Activated gamma-delta T cell treated with anti-CD3 and anti-CD28 coated beads, Interleukin-2, amount 50 U/mL, for 16 hours (primary cell): ENCODE measurements at regions not wholly inside any gene's neighbourhood (a gene's known extent, or its start where the extent isn't known, plus 50 kb on each side); places are given as distances from the start of the nearest gene placed in this dataset.

Source experiments
- DNase-seq: peaks from one replicate; pipeline ENCODE4 v3.0.0-alpha.2; 2020; ENCODE audit warnings: low read depth

- no peak for DNase-seq
These were observed 87.2 kb downstream of the CTAGE1 start for GRCh38 chr18:22330508-22330907.

GRCh38 chr18:22325396-22325795 lies 92.3 kb downstream of the CTAGE1 start:
- no peak for DNase-seq

- DNase-seq = no peak
These were observed 93.3 kb downstream of the CTAGE1 start for GRCh38 chr18:22324191-22325131.

- DNase-seq = no peak
These were observed 95.4 kb downstream of the CTAGE1 start for GRCh38 chr18:22322243-22322691.

GRCh38 chr18:22320771-22321170 lies 96.9 kb downstream of the CTAGE1 start:
- DNase-seq = no peak

GRCh38 chr18:22320155-22320554 lies 97.6 kb downstream of the CTAGE1 start:
- no peak for DNase-seq

- no peak for DNase-seq
These were observed 98.8 kb downstream of the CTAGE1 start for GRCh38 chr18:22318745-22319407.

GRCh38 chr18:22314420-22314819 lies 103.3 kb downstream of the CTAGE1 start:
- no peak for DNase-seq

GRCh38 chr18:22314001-22314400 lies 103.7 kb downstream of the CTAGE1 start:
- DNase-seq = no peak

- no peak for DNase-seq
These were observed 106.4 kb downstream of the CTAGE1 start for GRCh38 chr18:22311301-22311700.

GRCh38 chr18:22309191-22309590 lies 108.5 kb downstream of the CTAGE1 start:
- no peak for DNase-seq

- DNase-seq = no peak
These were observed 110.2 kb downstream of the CTAGE1 start for GRCh38 chr18:22307528-22307927.

GRCh38 chr18:22303927-22304326 lies 113.8 kb downstream of the CTAGE1 start:
- no peak for DNase-seq

- no peak for DNase-seq
These were observed 115.6 kb downstream of the CTAGE1 start for GRCh38 chr18:22302144-22302543.

- DNase-seq = no peak
These were observed 116.8 kb downstream of the CTAGE1 start for GRCh38 chr18:22300665-22301636.

GRCh38 chr18:22297008-22297407 lies 120.7 kb downstream of the CTAGE1 start:
- DNase-seq = no peak

- DNase-seq = no peak
These were observed 121.4 kb downstream of the CTAGE1 start for GRCh38 chr18:22296304-22296703.

- no peak for DNase-seq
These were observed 124.0 kb downstream of the GATA6 start for GRCh38 chr18:22293417-22293816.

GRCh38 chr18:22290004-22290403 lies 120.6 kb downstream of the GATA6 start:
- DNase-seq = no peak

GRCh38 chr18:22286585-22286984 lies 117.2 kb downstream of the GATA6 start:
- DNase-seq = no peak

GRCh38 chr18:22285361-22286140 lies 116.2 kb downstream of the GATA6 start:
- no peak for DNase-seq
